ENCODE measurements at regions not wholly inside any gene's neighbourhood (a gene's known extent, or its start where the extent isn't known, plus 50 kb on each side); places are given as distances from the start of the nearest gene placed in this dataset.

DNA sequence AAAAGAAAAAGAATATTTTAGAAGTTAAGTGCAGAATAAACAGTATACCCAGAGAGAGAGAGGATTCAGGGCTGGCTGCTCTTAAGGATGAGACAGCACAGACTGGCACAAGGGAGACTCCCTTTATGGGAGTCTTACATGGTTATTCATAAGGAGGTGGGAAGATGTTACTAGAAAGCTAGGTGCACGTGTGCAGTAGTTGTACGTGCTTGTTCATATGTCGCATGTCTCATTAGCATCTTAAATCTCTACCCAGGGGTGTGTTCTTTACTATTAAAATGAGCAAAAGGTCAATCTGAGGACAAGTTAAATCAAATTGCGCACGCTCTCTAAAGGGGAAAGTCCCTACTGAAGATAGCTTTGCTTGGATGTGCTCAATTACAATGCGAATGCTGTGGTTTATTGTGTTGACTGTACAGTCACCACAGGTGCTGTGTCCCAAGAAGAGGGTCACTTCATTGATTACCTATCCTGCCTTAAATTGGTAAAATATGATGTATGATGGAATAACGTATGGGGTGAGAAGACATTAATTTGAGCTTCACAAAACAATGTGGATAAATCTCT is 368.0 kb upstream of the SPHKAP start:
- Mint-ChIP-seq H3K4me3 (no peak overlapping the region), H3K36me3 (ENCODE audit: low read depth) (peaks cover 23% of the 10 kb centered on the region; the same call in 1 of the 2 replicates), H3K9me3 (peaks cover 17% of the 10 kb centered on the region), H3K27ac (no peak overlapping the region), H3K4me1 (ENCODE audit: low read depth) (0 out of 2 replicates have a peak, but pooled peaks cover 7% of the 10 kb centered on the region), H3K27me3 (ENCODE audit: insufficient read depth) (no peaks in the 10 kb centered on the region)
- TF ChIP-seq, protein P1, sequence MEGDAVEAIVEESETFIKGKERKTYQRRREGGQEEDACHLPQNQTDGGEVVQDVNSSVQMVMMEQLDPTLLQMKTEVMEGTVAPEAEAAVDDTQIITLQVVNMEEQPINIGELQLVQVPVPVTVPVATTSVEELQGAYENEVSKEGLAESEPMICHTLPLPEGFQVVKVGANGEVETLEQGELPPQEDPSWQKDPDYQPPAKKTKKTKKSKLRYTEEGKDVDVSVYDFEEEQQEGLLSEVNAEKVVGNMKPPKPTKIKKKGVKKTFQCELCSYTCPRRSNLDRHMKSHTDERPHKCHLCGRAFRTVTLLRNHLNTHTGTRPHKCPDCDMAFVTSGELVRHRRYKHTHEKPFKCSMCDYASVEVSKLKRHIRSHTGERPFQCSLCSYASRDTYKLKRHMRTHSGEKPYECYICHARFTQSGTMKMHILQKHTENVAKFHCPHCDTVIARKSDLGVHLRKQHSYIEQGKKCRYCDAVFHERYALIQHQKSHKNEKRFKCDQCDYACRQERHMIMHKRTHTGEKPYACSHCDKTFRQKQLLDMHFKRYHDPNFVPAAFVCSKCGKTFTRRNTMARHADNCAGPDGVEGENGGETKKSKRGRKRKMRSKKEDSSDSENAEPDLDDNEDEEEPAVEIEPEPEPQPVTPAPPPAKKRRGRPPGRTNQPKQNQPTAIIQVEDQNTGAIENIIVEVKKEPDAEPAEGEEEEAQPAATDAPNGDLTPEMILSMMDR (IDR thresholded peaks at IDR 0.05) = no peak
- no peak for DNase-seq

DNA sequence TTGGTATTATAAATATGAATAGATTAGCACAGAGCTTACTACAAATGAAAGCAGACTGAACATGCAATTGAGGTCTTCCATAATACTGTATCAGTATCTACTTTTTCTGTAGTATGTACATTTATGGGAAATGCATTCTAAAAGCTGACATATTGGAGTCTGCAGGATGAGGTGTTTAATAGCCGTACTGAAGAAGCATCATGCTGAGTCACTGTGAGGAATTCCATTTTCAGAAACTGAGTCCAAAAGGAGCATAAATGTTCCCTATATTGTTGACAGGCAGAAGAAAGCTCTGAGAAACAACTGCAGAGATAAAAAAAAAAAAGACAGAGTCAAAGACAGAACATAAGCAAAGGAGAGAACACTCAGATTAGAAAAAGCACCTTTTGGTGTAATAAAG is 366.7 kb upstream of the SPHKAP start:
- Mint-ChIP-seq H3K36me3 (ENCODE audit: low read depth) (peaks cover 23% of the 10 kb centered on the region; the same call in 1 of the 2 replicates), H3K9me3 (peaks cover 17% of the 10 kb centered on the region), H3K4me3 (peak overlapping the region; percentile 25; the same call in 1 of the 2 replicates), H3K4me1 (ENCODE audit: low read depth) (0 out of 2 replicates have a peak, but pooled peaks cover 7% of the 10 kb centered on the region), H3K27me3 (ENCODE audit: insufficient read depth) (no peaks in the 10 kb centered on the region), H3K27ac (peak overlapping the region; percentile 85)
- peak; percentile 39 for DNase-seq
- TF ChIP-seq, protein P1 (IDR thresholded peaks at IDR 0.05) = no peak

DNA sequence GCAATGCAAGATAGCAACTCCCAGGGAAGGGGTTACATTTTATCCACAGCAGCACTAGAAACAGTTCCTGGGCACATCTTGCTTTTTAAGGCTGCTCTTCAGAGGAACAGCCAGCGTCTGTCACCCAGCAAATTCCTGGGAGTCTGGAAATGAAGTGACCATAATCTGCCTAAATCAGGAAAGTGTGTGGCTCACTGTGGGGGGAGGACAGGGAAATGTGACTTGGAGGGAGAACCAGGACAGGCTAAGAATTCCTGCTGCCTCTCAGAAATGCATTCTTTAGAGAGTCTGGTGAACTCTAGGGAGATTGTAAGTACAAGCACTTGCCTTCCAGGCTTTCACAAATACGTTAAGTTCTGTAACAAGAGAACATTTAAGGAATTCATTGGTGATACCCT is 364.3 kb upstream of the SPHKAP start:
- Mint-ChIP-seq H3K4me3 (peak overlapping the region; percentile 55), H3K27ac (peak overlapping the region; percentile 90), H3K36me3 (ENCODE audit: low read depth) (peaks cover 23% of the 10 kb centered on the region; the same call in 1 of the 2 replicates), H3K4me1 (ENCODE audit: low read depth) (no peaks in the 10 kb centered on the region), H3K9me3 (peaks cover 17% of the 10 kb centered on the region), H3K27me3 (ENCODE audit: insufficient read depth) (no peaks in the 10 kb centered on the region)
- TF ChIP-seq, protein P1 (IDR thresholded peaks at IDR 0.05) = no peak
- DNase-seq = peak; percentile 43

DNA sequence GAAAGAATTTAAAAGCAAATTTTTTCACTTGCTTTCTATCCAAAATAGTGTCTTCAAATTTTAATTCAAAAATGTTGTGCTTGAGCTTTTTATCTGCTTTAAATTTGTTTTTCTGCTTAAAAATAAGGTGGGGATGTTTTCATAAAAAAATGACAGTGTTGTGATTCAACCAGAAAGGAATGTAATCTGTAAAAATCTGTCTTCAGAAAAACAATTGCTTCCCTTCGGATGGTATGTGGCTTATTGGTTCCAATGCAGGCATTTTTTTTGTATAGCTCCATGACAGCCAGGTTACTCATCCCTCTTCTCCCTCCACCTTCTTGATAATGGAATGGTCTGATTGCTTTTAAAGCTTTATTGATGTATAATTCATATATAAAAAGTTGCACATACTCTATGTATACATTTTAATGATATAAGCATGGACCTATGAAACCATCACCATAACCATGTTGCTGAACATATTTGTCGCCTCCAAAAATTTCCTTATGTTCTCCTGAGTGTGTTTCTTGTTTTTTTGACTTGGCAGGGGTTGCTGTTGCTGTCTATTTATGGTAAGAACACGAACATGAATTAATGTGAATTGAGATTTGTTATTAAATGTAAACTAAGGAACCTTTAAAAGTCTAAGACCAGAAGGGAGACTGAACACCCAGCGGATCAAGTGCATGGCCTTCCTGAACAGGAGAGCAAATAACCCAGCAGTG is 363.7 kb upstream of the SPHKAP start:
- Mint-ChIP-seq H3K27me3 (ENCODE audit: insufficient read depth) (no peaks in the 10 kb centered on the region), H3K4me1 (ENCODE audit: low read depth) (no peaks in the 10 kb centered on the region), H3K36me3 (ENCODE audit: low read depth) (peaks cover 23% of the 10 kb centered on the region; the same call in 1 of the 2 replicates), H3K27ac (peak overlapping the region; percentile 90), H3K4me3 (peak overlapping the region; percentile 55), H3K9me3 (peaks cover 17% of the 10 kb centered on the region)
- DNase-seq = peak; percentile 82
- TF ChIP-seq, protein P1 (IDR thresholded peaks at IDR 0.05) = peak; percentile 29; the same call in 1 of the 2 replicates

DNA sequence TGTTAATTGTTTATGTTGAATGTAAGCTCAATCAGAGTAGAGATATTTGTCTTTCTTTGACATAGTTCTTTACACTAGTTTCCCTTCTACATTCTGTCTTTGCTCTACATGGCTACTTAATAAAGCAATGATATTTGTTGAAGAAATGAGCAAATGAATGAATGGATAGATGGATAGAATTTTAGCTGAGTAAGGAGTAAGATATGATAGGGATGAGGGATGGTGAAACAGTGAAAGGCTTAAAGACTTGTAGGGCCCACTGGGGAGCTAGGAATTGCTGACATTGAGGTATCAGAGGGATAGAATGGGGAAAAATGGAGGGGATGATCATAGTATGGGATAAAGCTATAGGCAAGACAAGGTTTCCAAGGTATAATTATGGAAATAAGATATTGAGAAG is 361.6 kb upstream of the SPHKAP start:
- TF ChIP-seq, protein P1 (IDR thresholded peaks at IDR 0.05) = no peak
- Mint-ChIP-seq H3K4me1 (ENCODE audit: low read depth) (no peaks in the 10 kb centered on the region), H3K27me3 (ENCODE audit: insufficient read depth) (no peaks in the 10 kb centered on the region), H3K4me3 (no peak overlapping the region), H3K36me3 (ENCODE audit: low read depth) (peaks cover 19% of the 10 kb centered on the region; the same call in 1 of the 2 replicates), H3K27ac (no peak overlapping the region), H3K9me3 (peaks cover 22% of the 10 kb centered on the region)
- no peak for DNase-seq
